LoVo (cell line): ENCODE measurements at regions not wholly inside any gene's neighbourhood (a gene's known extent, or its start where the extent isn't known, plus 50 kb on each side); places are given as distances from the start of the nearest gene placed in this dataset.
"Not testable (repeated sequence)": the region's sequence is repeated elsewhere in the genome, so short reads cannot be mapped to it uniquely, and the experiment has no call there.

ENCODE experiments used
- DNase-seq: peaks from one replicate; pipeline ENCODE4 v3.0.0-alpha.2; 2016; ENCODE audit warnings: low spot score

GRCh38 chr13:72657379-72657778, 70.0 kb downstream of the MZT1 start:
- no peak for DNase-seq

GRCh38 chr13:72656357-72656756, 71.1 kb downstream of the MZT1 start:
- no peak for DNase-seq

DNA sequence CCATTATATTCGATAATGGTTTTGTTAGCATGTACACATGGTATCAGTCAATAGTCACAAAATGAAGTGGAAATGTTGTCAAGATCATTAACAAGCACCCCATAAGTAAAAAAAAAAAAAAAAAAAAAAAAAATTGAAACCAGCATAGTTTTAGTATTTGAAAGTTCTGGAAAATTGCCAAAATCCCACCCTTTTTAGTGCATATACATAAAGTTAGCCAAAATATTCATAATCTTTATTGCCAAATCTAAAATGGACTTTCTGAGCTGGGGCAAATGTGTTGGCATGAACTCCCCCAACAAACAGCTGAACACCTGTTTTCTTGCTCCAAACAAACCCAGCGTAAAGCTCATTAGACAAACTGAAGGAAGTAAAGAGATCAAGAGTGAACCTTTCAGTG, 73.9 kb downstream of the MZT1 start:
- no peak for DNase-seq

DNA sequence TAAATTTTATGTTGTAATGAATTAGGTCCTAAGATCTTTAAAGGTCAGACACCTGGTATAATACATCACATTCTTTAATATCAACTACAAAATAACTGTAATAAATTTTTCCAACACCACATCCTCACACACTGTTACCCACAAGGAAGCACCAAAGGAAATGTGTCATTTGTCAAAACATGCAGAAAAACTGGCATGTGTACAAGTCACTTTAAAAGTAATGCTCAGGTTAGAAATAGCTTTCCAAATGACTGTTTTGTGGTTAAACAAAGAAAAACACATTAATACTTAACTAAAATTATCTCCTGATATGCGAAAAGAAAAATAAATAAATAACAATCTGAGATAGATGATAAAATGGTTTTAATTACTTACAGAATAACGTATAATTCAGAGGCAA, 74.7 kb downstream of the MZT1 start:
- DNase-seq = no peak

GRCh38 chr13:72651144-72651543, 76.3 kb downstream of the MZT1 start:
- no peak for DNase-seq

- DNase-seq = no peak
These were observed 77.3 kb downstream of the MZT1 start for GRCh38 chr13:72650051-72650700.

GRCh38 chr13:72648513-72649065, 78.8 kb downstream of the MZT1 start:
- DNase-seq = no peak

GRCh38 chr13:72647422-72647821, 80.0 kb downstream of the MZT1 start:
- no peak for DNase-seq

- DNase-seq = no peak
These were observed 81.9 kb downstream of the MZT1 start for GRCh38 chr13:72645521-72645920.

- DNase-seq = peak; percentile 47
These were observed 84.0 kb downstream of the MZT1 start for GRCh38 chr13:72643311-72643989.

DNA sequence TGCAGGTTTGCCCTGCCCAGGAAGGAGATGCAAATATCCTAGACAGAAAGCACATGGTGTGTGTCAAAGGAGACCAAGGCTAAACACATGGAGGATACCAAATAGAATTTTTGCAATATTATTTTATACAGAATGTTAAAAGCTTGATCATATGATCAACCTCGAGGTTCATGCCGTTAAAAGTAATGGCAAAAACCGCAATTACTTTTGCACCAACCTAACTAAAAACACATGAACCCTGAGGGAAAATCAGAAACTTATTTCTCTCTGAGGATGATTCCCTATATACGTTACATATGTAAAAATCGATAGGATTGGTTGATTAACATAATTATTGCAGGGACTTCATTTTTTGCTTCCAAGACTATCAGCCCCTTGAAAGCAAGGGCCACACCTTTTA, 88.1 kb downstream of the MZT1 start:
- no peak for DNase-seq

DNA sequence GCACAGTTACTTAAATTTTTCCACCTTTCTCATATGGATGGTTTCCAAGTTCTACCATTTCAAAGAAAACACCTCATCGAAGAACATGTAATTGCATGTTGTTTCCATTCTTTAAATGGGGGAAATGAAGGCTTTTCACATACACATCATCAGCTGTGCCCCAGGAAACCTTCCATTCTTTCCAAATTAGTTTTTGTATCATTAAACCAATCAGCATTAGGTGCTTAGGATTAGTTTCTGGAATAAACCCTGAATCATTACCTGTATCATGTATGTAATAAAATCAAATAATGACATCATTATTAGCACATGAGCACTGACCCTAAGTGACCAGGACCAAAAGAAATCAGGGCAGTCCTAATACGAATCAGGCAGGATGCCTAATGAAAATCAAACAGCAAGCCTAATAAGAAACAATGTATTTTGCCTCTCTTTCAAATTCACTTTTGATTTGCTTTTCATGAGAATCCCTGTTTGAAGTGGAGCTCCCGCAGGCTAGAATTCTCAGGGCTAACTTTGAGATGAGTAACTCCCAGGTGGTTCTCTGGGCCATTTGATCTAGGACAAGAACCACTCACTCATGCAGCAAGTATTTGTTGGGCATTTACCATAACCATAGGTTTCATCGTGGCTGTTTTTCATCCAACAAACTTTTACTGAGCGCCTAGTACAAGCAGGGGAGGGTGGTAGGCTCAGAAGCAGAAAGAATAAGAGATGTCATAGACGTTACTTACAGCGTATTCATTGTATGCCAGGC, 89.2 kb downstream of the MZT1 start:
- DNase-seq = no peak

DNA sequence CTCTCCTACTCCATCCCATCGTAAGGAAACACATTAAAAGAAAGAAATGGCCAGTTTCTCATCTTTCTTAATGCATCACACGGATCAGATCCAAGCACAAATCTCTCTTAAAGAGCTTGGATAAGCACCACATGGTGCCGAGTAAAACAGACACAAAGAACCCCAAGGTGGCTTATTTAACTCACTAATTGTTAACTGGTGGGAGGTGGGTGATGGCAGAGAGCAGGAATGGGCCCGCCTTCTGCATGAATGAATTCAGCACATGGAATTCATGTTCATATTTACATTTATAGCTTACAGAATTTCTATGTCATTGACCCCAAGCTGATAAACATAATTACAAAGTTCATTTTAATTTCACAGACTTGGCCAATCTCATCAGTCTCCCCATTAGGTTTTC, 89.9 kb downstream of the MZT1 start:
- DNase-seq = no peak

DNA sequence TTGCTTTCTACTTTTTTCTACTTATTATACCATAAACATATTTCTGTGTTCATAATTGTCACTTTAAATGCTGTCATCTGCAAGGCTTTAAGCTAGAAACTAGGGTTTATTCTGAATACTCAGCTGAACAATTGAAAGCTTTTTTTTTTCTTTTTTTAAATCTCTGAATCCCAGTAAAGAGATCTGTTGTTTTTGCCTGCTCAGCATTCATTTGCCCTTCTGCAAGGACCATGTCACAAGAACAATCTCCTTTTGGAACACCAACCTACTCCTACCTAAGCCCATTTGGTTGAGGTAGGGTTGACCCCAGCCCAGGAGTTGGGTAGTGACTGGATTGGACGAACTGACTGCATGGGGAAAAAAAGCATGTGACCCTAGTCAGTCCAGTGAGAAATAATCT, 92.6 kb downstream of the MZT1 start:
- no peak for DNase-seq

- no peak for DNase-seq
These were observed 104.9 kb downstream of the MZT1 start for GRCh38 chr13:72622546-72622945.

DNA sequence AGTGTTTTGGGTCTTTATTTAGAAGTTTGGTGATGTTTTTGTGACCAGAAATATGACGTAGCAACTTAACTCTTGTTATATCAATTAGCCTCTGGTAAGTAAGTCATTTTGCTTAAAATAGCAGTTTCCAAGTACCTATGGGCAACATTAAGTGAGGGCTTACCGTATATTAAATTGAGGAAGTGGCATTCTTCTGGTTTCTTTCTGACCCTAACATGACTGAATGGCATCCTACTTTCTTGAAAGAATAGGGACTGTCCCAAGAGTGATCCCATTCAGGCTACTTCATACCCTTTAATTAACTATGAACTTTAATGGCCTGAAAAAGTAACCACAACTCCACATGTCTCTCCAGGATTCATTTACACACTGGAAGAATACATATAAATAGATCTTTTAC, 106.6 kb downstream of the MZT1 start:
- DNase-seq = no peak

GRCh38 chr13:72617951-72618350, 109.5 kb downstream of the MZT1 start:
- DNase-seq = no peak

- no peak for DNase-seq
These were observed 110.2 kb downstream of the MZT1 start for GRCh38 chr13:72617186-72617585.

DNA sequence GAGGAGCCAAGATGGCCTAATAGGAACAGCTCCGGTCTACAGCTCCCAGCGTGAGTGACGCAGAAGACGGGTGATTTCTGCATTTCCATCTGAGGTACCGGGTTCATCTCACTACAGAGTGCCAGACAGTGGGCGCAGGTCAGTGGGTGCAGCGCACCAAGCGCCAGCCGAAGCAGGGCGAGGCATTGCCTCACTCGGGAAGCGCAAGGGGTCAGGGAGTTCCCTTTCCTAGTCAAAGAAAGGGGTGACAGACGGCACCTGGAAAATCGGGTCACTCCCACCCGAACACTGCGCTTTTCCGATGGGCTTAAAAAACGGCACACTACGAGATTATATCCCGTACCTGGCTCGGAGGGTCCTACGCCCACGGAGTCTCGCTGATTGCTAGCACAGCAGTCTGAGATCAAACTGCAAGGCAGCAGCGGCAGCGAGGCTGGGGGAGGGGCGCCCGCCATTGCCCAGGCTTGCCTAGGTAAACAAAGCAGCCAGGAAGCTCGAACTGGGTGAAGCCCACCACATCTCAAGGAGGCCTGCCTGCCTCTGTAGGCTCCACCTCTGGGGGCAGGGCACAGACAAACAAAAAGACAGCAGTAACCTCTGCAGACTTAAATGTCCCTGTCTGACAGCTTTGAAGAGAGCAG, 117.1 kb downstream of the MZT1 start:
- DNase-seq = not testable (repeated sequence)

GRCh38 chr13:72599178-72599743, 128.2 kb downstream of the MZT1 start:
- no peak for DNase-seq

DNA sequence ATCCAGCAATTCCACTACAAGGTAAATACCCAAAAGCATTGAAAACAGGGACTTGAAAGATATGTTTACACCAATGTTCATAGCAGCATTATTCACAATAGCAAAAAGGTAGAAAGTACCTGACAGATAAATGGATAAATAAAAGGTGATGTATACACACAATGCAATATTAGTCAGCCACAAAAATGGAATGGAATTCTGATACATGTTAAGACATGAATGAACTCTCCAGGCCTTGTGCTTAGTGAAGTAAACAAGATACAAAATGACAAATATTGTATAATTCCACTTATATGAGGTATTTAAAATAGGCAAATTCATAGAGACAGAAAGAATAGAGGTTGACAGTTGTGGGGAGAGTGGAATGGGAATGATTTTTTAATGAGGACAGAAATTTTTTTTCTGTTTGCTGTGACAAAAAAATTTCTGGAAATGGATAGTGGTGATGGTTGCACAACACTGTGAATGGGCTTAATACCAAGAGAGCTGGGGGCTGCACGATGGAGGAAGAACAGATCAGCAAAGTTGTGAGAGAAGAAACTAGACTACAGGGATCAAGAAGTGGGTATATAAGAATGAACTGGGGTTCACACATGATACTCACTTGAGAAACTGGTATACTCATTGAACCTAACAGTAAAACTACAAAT, 137.2 kb downstream of the MZT1 start:
- no peak for DNase-seq

GRCh38 chr13:72586518-72586917, 140.9 kb downstream of the MZT1 start:
- no peak for DNase-seq
